ENCODE measurements at regions not wholly inside any gene's neighbourhood (a gene's known extent, or its start where the extent isn't known, plus 50 kb on each side); places are given as distances from the start of the nearest gene placed in this dataset.

DNA sequence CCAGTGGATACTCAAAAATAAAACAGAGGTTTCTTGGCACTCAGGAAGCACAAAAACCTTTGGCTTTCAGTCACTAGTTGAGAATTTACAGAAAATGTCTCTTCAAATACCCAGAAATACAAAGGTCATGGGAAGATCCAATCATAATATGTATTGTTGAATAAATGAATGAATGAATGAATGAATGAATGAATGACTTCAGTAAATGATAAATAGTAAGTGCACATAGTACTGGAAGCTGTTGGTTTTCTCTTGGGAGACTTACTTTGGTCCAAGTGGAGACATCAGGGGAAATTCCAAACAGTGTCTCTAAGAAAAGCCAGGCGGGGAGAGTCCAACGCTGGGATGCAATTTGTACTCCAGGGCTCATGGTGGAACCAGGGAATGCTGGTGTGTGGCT is 261.3 kb upstream of the KLHL29 start:
- H4K5ac ChIP-seq (ENCODE audit: low read depth, low read length), result no peak overlapping the region
- H3K27ac ChIP-seq (ENCODE audit: insufficient read depth, low read length), result no peak overlapping the region
- no peak overlapping the region for H3K56ac ChIP-seq (ENCODE audit: extremely low read depth, insufficient read depth, low read length)
- H4K8ac ChIP-seq (ENCODE audit: low read depth in 2 of 2, low read length in 2 of 2), result no peak overlapping the region
- no peaks in the 10 kb centered on the region for H3K27me3 ChIP-seq (ENCODE audit: control insufficient read depth, insufficient read depth, low read length)
- DNase-seq, result no peak
- intact Hi-C loops (cut with micrococcal nuclease), result no loop called here
- ChIA-PET POLR2A (ENCODE audit: unreplicated experiment) (no interaction called here), CTCF (no interaction called here)
- H3K9me3 ChIP-seq (ENCODE audit: control insufficient read depth, insufficient read depth, low read length), result peaks cover 17% of the 10 kb centered on the region; the same call in 1 of the 2 replicates
- in situ Hi-C loops (cut with MboI; ENCODE audit: low sequenced_read_pairs), result no loop called here
- H3K79me1 ChIP-seq (ENCODE audit: low read depth in 1 of 2, low read length in 2 of 2), result no peaks in the 10 kb centered on the region
- no peak overlapping the region for H3K4me3 ChIP-seq (ENCODE audit: insufficient read depth, low read depth, low read length)
- H2BK120ac ChIP-seq (ENCODE audit: low read depth, low read length), result no peak overlapping the region
- ATAC-seq (ENCODE audit: low read depth), result no peak
- H4K20me1 ChIP-seq (ENCODE audit: insufficient read depth, low read length), result no peaks in the 10 kb centered on the region
- no peak overlapping the region for H3K23ac ChIP-seq (ENCODE audit: low read depth, low read length)
- H2AK5ac ChIP-seq (ENCODE audit: low read depth, low read length), result no peak overlapping the region
- no peak overlapping the region for H3K4ac ChIP-seq (ENCODE audit: low read depth, low read length)
- H2AFZ ChIP-seq (replicated peaks; ENCODE audit: low read length, poor library complexity), result no peak overlapping the region
- H3K18ac ChIP-seq (ENCODE audit: low read depth, low read length), result no peak overlapping the region
- no peaks in the 10 kb centered on the region for H3K9me1 ChIP-seq (ENCODE audit: insufficient read depth, low read length)
- no peak for TF ChIP-seq CHD1 (IDR thresholded peaks at IDR 0.05; ENCODE audit: low read depth, low read length)
- TF ChIP-seq FOS (IDR thresholded peaks at IDR 0.05; ENCODE audit: low read depth, low read length), result no peak
- TF ChIP-seq, protein P1, sequence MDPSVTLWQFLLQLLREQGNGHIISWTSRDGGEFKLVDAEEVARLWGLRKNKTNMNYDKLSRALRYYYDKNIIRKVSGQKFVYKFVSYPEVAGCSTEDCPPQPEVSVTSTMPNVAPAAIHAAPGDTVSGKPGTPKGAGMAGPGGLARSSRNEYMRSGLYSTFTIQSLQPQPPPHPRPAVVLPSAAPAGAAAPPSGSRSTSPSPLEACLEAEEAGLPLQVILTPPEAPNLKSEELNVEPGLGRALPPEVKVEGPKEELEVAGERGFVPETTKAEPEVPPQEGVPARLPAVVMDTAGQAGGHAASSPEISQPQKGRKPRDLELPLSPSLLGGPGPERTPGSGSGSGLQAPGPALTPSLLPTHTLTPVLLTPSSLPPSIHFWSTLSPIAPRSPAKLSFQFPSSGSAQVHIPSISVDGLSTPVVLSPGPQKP (IDR thresholded peaks at IDR 0.05; ENCODE audit: borderline replicate concordance, low read depth, low read length), result no peak
- TF ChIP-seq RFX5 (IDR thresholded peaks at IDR 0.05; ENCODE audit: low read depth, low read length), result no peak
- no peak for TF ChIP-seq NFE2L2 (IDR thresholded peaks at IDR 0.05; ENCODE audit: low read depth, low read length)
- TF ChIP-seq MAFK (IDR thresholded peaks at IDR 0.05; ENCODE audit: low read depth, low read length), result no peak
- TF ChIP-seq POLR2A (IDR thresholded peaks at IDR 0.05; ENCODE audit: low read depth, low read length), result no peak
- TF ChIP-seq, protein P2, sequence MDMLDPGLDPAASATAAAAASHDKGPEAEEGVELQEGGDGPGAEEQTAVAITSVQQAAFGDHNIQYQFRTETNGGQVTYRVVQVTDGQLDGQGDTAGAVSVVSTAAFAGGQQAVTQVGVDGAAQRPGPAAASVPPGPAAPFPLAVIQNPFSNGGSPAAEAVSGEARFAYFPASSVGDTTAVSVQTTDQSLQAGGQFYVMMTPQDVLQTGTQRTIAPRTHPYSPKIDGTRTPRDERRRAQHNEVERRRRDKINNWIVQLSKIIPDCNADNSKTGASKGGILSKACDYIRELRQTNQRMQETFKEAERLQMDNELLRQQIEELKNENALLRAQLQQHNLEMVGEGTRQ (IDR thresholded peaks at IDR 0.05; ENCODE audit: low read depth, low read length), result no peak
- TF ChIP-seq, protein P3, sequence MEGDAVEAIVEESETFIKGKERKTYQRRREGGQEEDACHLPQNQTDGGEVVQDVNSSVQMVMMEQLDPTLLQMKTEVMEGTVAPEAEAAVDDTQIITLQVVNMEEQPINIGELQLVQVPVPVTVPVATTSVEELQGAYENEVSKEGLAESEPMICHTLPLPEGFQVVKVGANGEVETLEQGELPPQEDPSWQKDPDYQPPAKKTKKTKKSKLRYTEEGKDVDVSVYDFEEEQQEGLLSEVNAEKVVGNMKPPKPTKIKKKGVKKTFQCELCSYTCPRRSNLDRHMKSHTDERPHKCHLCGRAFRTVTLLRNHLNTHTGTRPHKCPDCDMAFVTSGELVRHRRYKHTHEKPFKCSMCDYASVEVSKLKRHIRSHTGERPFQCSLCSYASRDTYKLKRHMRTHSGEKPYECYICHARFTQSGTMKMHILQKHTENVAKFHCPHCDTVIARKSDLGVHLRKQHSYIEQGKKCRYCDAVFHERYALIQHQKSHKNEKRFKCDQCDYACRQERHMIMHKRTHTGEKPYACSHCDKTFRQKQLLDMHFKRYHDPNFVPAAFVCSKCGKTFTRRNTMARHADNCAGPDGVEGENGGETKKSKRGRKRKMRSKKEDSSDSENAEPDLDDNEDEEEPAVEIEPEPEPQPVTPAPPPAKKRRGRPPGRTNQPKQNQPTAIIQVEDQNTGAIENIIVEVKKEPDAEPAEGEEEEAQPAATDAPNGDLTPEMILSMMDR (conservative IDR thresholded peaks at IDR 0.05; ENCODE audit: low read depth, low read length), result no peak
- no peak for TF ChIP-seq SMC3 (IDR thresholded peaks at IDR 0.05; ENCODE audit: low read depth, low read length)
- no peak for TF ChIP-seq CEBPB (IDR thresholded peaks at IDR 0.05; ENCODE audit: low read depth, low read length)
- TF ChIP-seq RAD21 (IDR thresholded peaks at IDR 0.05; ENCODE audit: low read length), result no peak
- no peak for TF ChIP-seq BHLHE40 (IDR thresholded peaks at IDR 0.05; ENCODE audit: low read depth, low read length)
- no peak for TF ChIP-seq MAZ (IDR thresholded peaks at IDR 0.05; ENCODE audit: borderline replicate concordance, low read depth, low read length)
- TF ChIP-seq MXI1 (IDR thresholded peaks at IDR 0.05; ENCODE audit: borderline replicate concordance, low read depth, low read length), result no peak
- TF ChIP-seq RCOR1 (IDR thresholded peaks at IDR 0.05; ENCODE audit: insufficient replicate concordance, low read length), result no peak
- no peak overlapping the region for H3K9ac ChIP-seq (ENCODE audit: low read depth, low read length)
- H2BK20ac ChIP-seq (ENCODE audit: low read depth, low read length), result no peak overlapping the region
- H2AK9ac ChIP-seq (replicated peaks; ENCODE audit: low read depth, low read length, poor library complexity), result no peak overlapping the region
- no peak overlapping the region for H3K14ac ChIP-seq (replicated peaks; ENCODE audit: low read depth, low read length)
- H4K91ac ChIP-seq (ENCODE audit: insufficient read depth, low read depth, low read length), result no peak overlapping the region
- BruUV-seq (replicated peaks), result no TSS peak
- no peak overlapping the region for H2BK15ac ChIP-seq (ENCODE audit: low read depth, low read length)
- no peak overlapping the region for H3K4me2 ChIP-seq (ENCODE audit: low read depth, low read length)
- WGBS, 2 experiments (ENCODE audit: extremely low coverage in 2 of 2, insufficient read length in 1 of 2), result no CpG with 5 or more reads among the region's 2 CpGs
- H3K4me1 ChIP-seq (ENCODE audit: control insufficient read depth, insufficient read depth, low read length), result no peaks in the 10 kb centered on the region
- dilution Hi-C loops (cut with HindIII; ENCODE audit: low sequenced_read_pairs, unreplicated experiment), result no loop called here
- H2BK5ac ChIP-seq (ENCODE audit: low read depth, low read length, poor library complexity, severe bottlenecking), result no peak overlapping the region
- H3K36me3 ChIP-seq (ENCODE audit: control insufficient read depth, insufficient read depth, low read length), result no peaks in the 10 kb centered on the region

Measured in IMR-90 (cell line).